Hepatocyte (in vitro differentiated cells): ENCODE measurements at regions not wholly inside any gene's neighbourhood (a gene's known extent, or its start where the extent isn't known, plus 50 kb on each side); places are given as distances from the start of the nearest gene placed in this dataset.

Source experiments
- CTCF ChIP-seq: fragments of 200-600 bp; sonication (generic); IDR thresholded peaks from 2 replicates; pipeline ENCODE4 v1.5.1; 2016; ENCODE audit warnings: antibody characterized with exemption, mild to moderate bottlenecking; ENCODE audit not compliant: poor library complexity
- EZH2 ChIP-seq: fragments of 200-600 bp; sonication (generic); IDR thresholded peaks from 2 replicates; pipeline ENCODE4 v1.6.1; 2016; ENCODE audit warnings: antibody characterized with exemption, mild to moderate bottlenecking, borderline replicate concordance

- no peak for TF ChIP-seq CTCF
- no peak for TF ChIP-seq EZH2
Measured at GRCh38 chr1:208717525-208717924, 473.3 kb upstream of the PLXNA2 start.
